Keratinocyte (primary cell): ENCODE measurements at regions not wholly inside any gene's neighbourhood (a gene's known extent, or its start where the extent isn't known, plus 50 kb on each side); places are given as distances from the start of the nearest gene placed in this dataset.

Experiments used
- EZH2 ChIP-seq: IDR thresholded peaks from one replicate; pipeline ENCODE4 v1.6.1; 2012; ENCODE audit warnings: inconsistent platforms, mild to moderate bottlenecking, low read length, moderate library complexity
- TF ChIP-seq, protein P1 (sequence below), 3 experiments: IDR thresholded peaks in 1 of 3; conservative IDR thresholded peaks in 1 of 3; optimal IDR thresholded peaks in 1 of 3; 2 replicates in 2 of 3; 3 replicates in 1 of 3; pipeline versions ENCODE3 to v1.5.1; 2011; ENCODE audit warnings: low read length in 3 of 3, mild to moderate bottlenecking in 3 of 3, moderate library complexity in 2 of 3, control low read depth in 1 of 3, inconsistent platforms in 1 of 3; ENCODE audit not compliant: insufficient read depth in 2 of 3; ENCODE audit errors: extremely low read depth in 1 of 3

DNA sequence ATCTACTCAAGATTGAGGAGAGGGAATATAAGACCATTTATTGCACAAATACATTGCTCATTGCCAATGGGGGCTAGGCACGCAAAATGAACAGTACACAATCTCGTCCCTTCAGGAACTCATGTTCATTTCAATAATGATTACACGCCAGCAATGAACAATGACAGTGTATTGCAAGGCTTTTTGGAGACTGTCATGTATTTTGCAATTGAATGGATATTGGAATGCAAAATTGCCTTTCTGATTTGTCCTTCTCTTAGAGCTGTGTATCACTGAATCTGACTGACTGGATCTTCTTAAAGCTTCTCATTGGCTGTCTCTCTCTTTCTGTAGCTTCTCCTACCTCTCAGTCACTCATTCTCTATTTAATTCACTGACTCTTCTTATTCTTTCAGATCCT is 400.2 kb upstream of the DCN start:
- TF ChIP-seq, protein P1, sequence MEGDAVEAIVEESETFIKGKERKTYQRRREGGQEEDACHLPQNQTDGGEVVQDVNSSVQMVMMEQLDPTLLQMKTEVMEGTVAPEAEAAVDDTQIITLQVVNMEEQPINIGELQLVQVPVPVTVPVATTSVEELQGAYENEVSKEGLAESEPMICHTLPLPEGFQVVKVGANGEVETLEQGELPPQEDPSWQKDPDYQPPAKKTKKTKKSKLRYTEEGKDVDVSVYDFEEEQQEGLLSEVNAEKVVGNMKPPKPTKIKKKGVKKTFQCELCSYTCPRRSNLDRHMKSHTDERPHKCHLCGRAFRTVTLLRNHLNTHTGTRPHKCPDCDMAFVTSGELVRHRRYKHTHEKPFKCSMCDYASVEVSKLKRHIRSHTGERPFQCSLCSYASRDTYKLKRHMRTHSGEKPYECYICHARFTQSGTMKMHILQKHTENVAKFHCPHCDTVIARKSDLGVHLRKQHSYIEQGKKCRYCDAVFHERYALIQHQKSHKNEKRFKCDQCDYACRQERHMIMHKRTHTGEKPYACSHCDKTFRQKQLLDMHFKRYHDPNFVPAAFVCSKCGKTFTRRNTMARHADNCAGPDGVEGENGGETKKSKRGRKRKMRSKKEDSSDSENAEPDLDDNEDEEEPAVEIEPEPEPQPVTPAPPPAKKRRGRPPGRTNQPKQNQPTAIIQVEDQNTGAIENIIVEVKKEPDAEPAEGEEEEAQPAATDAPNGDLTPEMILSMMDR (optimal IDR thresholded peaks at IDR 0.05 in 1 of 3, IDR thresholded peaks at IDR 0.05 in 1 of 3, conservative IDR thresholded peaks at IDR 0.05 in 1 of 3; ENCODE audit: extremely low read depth in 1 of 3, insufficient read depth in 2 of 3, low read length in 3 of 3) = no peak
- no peak for TF ChIP-seq EZH2
